Upper lobe of left lung (tissue), 4 donors: ENCODE measurements at regions not wholly inside any gene's neighbourhood (a gene's known extent, or its start where the extent isn't known, plus 50 kb on each side); places are given as distances from the start of the nearest gene placed in this dataset.

Experiments used
- CTCF ChIP-seq, 6 experiments: fragments of 450-650 bp in 4 of 6; fragments of 200-600 bp in 2 of 6; sonication (generic) in 2 of 6; IDR thresholded peaks; one replicate each; pipeline ENCODE4 v1.5.1; 2016 to 2019; ENCODE audit warnings: antibody characterized with exemption in 6 of 6
- POLR2AphosphoS5 ChIP-seq, 2 donors: sonication (generic); formaldehyde crosslinking; IDR thresholded peaks; one replicate each; pipeline ENCODE4 v1.5.1; 2017; ENCODE audit warnings: antibody characterized with exemption in 2 of 2

GRCh38 chr2:132278267-132278666 lies 116.5 kb upstream of the ANKRD30BL start:
- TF ChIP-seq CTCF (IDR thresholded peaks at IDR 0.05) (no peak), POLR2AphosphoS5 (IDR thresholded peaks at IDR 0.05) (no peak)
